Astrocyte of the spinal cord (primary cell): ENCODE measurements at regions not wholly inside any gene's neighbourhood (a gene's known extent, or its start where the extent isn't known, plus 50 kb on each side); places are given as distances from the start of the nearest gene placed in this dataset.

Experiments
- DNase-seq: peaks from one replicate; pipeline ENCODE4 v3.0.0; 2011; ENCODE audit warnings: low read depth, low spot score
- H3K4me3 ChIP-seq: 2 replicates; pipeline ENCODE4 v1.5.1; 2011; ENCODE audit warnings: low read depth, mild to moderate bottlenecking, low read length, moderate library complexity
- in situ Hi-C: cut with HindIII; loops from 2 replicates; pipeline ENCODE4 v1.10.0; 2017; ENCODE audit warnings: low sequenced_read_pairs
- TF ChIP-seq, protein P1 (sequence below): IDR thresholded peaks from 2 replicates; pipeline ENCODE4 v1.5.1; 2012; ENCODE audit warnings: low read depth, mild to moderate bottlenecking, low read length, inconsistent platforms

DNA sequence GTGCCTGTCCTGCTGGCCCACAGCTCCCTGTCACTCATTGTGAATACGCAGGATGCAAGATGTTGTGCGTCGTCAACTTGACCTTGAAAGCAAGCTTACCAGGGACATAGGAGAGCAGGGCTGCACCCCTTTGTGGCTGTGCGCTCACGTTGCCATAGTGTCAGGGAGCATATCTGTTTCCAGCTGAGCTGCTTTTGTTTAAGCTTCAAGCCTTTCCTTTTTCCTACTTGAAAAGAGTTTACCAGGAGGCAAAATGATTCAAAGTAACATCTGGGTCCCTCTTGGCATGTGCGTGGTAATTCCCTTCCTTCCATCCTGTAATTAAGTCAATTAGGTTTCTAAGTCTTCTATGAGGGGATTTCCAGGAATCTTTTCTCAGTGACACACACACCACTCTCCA, 537.1 kb downstream of the AJAP1 start:
- in situ Hi-C loops, result no loop called here

DNA sequence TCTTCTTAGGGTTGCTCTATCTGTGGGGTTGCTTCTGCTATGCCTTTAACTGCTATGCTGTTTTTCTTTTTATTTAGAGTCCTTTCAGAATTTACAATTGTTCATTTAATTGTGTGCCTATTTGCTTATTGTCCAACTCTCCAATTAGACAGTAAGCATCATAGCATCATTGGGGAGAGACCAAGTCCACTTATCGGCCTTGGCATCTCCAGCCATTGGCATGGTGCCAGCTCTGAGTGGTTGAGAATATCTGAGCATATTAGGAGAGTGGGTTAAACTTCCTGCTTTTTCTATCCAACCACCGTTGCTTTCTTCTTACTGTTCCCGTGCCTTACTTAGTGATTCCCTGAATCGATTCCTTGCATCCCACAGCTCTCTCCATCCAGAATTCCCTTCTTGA, 535.0 kb downstream of the AJAP1 start:
- TF ChIP-seq, protein P1, sequence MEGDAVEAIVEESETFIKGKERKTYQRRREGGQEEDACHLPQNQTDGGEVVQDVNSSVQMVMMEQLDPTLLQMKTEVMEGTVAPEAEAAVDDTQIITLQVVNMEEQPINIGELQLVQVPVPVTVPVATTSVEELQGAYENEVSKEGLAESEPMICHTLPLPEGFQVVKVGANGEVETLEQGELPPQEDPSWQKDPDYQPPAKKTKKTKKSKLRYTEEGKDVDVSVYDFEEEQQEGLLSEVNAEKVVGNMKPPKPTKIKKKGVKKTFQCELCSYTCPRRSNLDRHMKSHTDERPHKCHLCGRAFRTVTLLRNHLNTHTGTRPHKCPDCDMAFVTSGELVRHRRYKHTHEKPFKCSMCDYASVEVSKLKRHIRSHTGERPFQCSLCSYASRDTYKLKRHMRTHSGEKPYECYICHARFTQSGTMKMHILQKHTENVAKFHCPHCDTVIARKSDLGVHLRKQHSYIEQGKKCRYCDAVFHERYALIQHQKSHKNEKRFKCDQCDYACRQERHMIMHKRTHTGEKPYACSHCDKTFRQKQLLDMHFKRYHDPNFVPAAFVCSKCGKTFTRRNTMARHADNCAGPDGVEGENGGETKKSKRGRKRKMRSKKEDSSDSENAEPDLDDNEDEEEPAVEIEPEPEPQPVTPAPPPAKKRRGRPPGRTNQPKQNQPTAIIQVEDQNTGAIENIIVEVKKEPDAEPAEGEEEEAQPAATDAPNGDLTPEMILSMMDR, result no peak
- in situ Hi-C loops, result no loop called here
- DNase-seq, result no peak
- H3K4me3 ChIP-seq, result no peak overlapping the region

More for the DNA sequence above, 537.1 kb downstream of the AJAP1 start:
- DNase-seq, result no peak
- no peak overlapping the region for H3K4me3 ChIP-seq
- TF ChIP-seq, protein P1, result no peak

DNA sequence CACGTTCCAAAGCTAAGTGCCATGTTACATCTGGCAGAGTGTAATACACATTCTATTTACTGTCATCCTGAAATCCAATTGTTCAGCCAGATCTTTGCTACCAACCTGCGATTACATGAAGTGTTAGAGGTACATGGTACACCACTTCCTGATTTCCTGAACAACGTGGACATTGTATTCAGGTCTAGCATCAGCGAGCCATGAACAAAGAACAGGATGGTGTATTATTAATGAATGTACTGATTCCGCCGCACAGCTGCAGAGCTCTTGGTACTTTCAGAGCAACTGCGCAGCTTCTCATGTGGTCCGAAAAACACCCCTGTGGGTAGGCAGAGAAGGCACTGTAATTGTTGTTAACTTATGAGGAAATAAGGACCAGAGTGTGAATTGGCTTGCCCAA, 511.4 kb downstream of the AJAP1 start:
- in situ Hi-C loops, result no loop called here
- no peak for DNase-seq
- H3K4me3 ChIP-seq, result no peak overlapping the region
- TF ChIP-seq, protein P1, result no peak

DNA sequence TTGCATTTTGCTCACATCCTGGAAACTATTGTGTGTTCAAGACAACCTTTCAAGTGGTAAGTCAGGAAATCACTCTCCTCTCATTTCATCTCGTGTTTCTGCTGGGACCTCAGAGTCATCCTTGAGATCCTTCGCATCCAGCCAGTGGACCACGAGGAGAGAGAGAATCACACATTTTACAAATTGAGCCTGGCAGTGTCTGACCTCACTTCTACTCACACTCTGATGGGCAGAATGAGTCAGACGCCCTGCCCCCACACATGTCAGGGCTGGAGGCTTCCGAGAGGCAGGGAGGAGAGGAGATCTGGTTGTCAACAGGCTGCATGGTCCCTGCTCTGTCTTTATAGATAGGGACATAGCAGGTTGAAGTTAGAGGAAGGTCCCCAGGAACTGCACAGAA, 509.7 kb downstream of the AJAP1 start:
- TF ChIP-seq, protein P1, result no peak
- H3K4me3 ChIP-seq, result no peak overlapping the region
- no peak for DNase-seq
- in situ Hi-C loops, result no loop called here

DNA sequence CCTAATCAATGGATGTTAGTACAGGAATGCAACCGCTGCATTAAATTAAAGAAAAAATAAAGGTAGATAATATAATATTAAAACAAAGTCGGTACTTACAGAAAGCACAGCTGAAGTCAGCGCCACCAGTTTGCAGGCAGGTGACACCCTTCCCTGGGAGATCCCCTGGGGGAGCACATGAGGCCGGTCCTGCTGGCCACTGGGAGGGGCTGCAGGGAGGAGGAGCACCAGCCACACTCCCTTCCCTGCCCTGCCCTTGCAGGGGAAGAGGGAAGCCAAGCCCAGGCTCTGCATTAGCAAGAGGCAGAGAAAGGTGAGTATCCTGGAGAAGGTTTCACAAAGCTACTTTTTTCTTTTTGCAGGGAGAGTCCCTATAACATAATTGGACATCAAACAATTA, 507.0 kb downstream of the AJAP1 start:
- H3K4me3 ChIP-seq, result no peak overlapping the region
- TF ChIP-seq, protein P1, result no peak
- DNase-seq, result no peak
- in situ Hi-C loops, result no loop called here

DNA sequence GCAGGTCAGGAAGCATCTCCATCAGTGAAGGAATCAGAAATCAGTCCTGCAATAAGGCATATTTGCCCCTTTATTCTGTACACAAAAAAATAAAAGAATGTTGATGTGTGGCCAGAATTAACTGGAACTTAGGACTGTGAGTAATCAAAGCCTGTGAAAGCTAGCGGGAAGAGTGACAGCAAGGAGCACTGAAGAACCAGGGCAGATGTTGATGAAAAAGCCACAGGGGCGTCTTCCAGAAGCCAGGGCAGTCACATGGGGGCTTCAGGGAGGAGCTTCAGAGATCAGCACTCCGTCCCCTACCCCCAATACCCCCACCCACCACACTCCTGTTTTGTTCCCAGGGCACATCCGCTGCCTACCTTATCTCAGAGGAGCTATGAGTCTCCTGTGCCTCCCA, 502.8 kb downstream of the AJAP1 start:
- no peak overlapping the region for H3K4me3 ChIP-seq
- TF ChIP-seq, protein P1, result no peak
- DNase-seq, result no peak
- in situ Hi-C loops, result no loop called here
